NCI-H82 (cell line): ENCODE measurements at regions not wholly inside any gene's neighbourhood (a gene's known extent, or its start where the extent isn't known, plus 50 kb on each side); places are given as distances from the start of the nearest gene placed in this dataset.
A peak's percentile ranks its signal among the peaks of the same experiment; 100 is the strongest.

Experiments
- DNase-seq: peaks from one replicate; lab custom pipeline; 2025; lab: John Stamatoyannopoulos, UW

- DNase-seq: no peak
Observed at GRCh38 chr2:12315224-12315623, 401.5 kb upstream of the TRIB2 start.

DNA sequence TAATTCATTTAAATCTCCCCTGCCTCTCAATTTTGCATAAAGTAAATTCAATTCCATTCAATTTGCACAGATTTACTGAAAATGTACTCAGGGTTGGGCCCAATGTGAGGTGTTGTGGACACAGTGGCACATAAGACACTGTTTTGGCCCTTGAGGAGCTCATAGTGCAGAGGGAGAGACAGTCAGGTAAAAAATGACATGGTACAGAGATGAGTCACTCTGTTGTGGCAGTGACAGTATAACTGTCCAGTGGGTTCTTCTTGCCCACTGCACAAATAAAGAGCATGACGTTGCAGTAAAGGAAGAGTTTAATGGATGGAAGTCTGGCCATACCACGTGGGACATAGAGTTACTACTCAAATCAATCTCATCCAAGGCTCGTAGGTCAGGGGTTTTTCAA is 400.3 kb upstream of the TRIB2 start:
- no peak for DNase-seq

- no peak for DNase-seq
Observed at GRCh38 chr2:12317286-12317685, 399.4 kb upstream of the TRIB2 start.

- no peak for DNase-seq
Observed at GRCh38 chr2:12317814-12318426, 398.8 kb upstream of the TRIB2 start.

DNA sequence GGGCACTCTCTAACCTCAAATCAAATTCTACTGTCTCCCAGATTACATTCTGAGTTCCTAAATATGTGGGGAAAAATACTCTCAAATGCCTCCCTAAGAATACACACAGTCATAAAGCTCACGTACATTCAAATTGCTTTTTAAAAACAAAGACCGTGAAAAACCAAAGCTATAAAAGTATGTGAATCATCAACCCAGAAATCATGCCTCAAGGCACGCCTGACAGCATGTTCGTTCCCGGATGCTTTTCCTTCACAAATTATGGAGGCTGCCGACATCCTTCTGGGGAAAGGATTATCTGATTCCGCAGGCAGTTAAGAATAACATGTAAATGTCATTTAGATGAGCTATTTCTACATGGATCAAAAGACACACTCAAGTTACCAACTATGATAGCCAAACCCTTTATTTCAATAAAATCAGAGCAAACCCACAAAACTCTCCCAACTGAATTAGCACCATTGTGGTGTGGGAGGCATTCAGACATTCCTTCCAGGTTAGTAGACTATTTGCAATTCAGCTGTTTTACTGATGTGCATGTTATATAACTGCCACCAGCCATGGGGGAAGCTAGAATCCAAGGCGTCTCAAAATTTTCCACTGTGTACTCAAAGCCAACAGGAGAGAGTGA is 398.2 kb upstream of the TRIB2 start:
- DNase-seq: no peak

DNA sequence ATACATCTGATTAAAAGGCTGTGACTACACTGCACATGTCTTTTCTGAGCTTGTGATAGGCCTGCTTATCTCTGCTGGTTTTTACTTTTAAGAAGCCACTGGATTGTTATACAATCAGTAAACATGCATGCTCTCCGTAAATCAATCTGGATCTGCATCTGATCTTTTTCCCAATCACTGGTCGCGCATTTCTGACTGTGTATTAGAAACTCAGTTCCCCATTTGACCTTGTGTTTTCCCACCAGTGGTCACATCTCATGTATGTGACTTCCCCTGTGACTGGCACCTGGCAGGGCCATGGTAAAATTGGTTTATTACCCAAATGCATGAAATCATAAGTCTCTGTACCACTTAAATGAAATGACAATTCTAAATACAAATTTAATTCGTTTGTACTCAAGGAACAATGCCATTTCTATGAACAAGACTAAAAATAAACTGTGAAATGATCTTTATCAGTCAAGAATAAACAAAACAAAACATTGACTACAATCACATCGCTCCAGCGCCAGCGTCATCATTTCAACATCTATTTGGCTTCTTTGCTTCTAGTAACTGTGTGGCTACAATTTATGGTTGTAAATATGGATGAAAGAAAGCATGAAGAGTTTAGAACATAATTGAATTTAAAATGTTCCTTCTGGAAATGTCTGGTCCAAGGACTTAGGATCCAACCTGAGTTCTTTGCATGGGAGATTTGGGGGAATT is 396.6 kb upstream of the TRIB2 start:
- no peak for DNase-seq

DNA sequence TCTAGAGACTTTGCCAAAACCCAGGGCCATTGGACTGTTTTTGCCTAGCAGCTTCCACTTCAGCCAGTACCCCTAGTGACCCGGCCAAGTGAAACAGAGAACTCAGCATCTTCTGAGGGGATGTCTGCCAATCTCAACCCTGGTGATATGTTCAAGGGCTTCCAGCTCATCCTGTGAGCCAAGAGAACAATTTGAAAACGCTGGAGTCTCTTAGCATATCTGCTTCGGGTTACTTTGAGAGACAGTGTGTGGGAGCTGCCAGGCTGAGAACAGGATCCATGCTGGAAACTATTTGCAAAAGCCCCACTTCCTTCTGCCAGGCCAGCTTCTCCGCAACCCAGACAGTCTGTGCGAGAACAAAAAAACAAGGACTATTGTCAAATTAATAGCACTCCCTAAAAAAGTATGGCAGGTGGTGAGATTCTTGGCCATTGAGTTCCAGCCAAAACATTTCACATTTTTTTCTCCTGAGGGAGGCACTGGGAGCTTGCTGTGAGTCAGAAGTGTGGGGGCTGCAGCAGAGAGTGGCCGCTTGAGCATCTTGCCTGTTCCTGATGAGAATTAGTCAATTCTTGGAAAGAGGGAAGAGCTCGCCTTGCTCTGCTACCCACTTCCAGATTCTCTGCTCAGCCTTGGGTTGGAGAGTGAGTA is 395.6 kb upstream of the TRIB2 start:
- no peak for DNase-seq

DNA sequence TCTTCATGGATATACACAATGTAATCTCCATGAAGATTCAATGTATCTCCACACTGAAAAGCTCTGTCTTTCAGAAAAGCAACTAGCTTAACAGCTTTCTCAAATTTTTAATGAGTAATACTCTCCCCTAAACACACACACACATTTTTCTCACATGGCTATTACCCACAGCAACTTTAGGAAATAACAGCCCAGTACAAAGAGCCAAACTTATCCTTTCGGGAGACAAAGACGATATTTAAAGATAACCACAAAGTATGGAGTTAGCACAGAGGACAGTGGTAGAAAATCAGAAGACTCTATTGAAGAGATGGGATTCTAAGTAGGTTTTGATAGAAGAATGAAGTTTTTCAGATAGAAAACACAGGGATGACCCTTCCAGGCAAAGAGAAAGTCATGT is 394.9 kb upstream of the TRIB2 start:
- DNase-seq: no peak

- no peak for DNase-seq
Observed at GRCh38 chr2:12325806-12326205, 390.9 kb upstream of the TRIB2 start.

GRCh38 chr2:12326449-12327190 is 390.1 kb upstream of the TRIB2 start:
- DNase-seq: peak; percentile 52

GRCh38 chr2:12330916-12331315 is 385.8 kb upstream of the TRIB2 start:
- no peak for DNase-seq

- no peak for DNase-seq
Observed at GRCh38 chr2:12331698-12332097, 385.0 kb upstream of the TRIB2 start.

DNA sequence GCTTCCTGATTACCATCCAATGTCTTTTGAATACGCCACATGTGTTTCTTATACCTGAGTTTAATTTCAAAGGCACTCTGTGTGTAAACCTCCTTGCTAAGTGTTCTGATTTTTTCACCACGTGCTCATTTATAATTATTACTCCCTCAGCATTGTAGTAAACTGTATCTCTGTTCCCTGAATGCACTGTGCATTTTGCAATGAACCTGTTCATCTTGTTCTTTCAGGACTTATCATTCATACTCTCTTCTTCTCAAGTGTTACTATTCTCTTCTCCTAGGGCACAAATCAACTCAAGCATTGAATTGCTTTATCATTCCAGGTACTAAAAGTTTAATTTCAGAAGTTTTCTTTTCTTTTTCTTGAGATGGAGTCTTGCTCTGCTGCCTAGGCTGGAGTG is 383.4 kb upstream of the TRIB2 start:
- DNase-seq: no peak

DNA sequence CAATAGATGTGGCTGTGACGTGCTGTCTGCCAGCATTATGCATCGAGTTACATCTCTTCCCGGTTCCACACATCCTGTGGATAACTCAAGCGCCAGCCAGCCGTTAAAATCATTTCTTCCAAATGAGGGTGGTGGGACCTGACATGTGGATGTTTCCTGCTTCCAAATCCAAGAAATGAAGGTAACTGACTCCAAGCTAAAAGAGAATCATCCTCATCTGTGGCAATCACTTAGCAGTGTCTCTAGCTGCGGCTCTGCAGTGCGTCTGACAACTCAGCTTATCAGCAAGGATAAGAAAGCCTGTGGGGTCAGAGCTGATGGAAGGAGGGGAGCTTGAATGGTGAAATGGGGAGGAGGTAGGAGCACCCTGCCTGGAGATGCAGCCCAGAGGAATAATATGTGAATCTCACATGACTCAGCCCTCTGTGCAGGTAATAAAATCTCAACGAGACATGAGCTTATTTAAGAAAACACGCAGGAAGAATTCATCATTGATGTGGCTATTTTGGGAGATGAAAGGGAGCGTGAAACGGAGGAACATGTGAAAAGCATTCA is 382.2 kb upstream of the TRIB2 start:
- DNase-seq: no peak

DNA sequence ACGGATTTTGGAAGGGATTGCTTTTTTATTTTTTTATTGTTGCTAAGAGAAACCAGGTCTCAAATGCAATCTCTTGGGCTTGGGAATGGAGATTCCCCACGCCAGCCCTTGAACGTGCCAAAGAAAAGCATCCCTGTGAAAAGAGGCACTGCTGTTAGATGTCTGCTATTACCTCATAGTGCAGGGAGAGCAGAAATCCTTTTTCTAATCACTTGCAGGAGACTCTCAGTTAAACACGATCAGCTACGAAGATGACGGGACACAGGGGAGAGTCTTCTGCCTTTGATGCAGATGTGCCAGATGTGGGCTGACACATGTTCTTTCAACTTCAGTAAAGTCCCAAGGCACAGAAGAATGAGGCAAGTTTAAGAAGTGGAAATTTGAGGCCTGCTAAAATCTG is 381.6 kb upstream of the TRIB2 start:
- no peak for DNase-seq

DNA sequence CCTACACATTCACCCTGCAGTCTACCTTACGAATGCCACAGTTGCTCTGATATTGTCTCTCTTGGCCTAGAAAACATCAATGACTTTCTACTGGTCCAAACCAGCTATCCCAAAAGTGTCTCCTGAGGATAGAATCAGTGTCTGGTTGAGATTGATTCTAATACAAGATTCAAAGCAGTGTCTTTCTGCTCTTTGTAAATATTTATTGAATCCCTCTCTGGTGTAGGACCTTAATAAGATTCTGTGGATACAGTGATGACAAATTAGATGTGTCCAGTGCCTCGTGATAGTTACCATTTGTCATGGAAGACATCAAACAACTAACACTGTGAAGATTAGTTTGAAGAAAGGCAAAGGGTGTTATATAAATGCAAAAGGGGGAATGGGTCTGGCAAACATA is 380.7 kb upstream of the TRIB2 start:
- DNase-seq: no peak

- DNase-seq: no peak
Observed at GRCh38 chr2:12338946-12339697, 377.6 kb upstream of the TRIB2 start.

GRCh38 chr2:12340164-12340563 is 376.6 kb upstream of the TRIB2 start:
- no peak for DNase-seq

DNA sequence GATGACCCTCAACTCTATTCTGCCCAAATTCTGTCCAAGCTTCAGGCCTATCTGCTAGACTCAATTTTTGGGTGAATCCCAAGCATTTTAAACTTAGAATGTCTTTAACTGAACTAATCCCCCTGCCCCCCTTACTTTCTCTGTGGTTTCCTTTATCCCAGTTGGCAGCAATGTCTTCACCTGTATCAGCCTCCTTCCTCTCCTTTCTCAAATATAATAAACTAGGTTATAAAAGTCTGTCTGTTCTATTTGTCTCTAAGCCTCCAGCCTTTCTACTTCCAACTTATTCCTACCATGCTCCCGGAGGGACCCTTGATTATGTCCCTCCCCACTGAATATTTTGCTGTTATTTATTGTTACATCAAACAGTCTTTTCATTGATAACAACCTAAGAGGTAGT is 375.5 kb upstream of the TRIB2 start:
- no peak for DNase-seq

GRCh38 chr2:12341920-12342319 is 374.8 kb upstream of the TRIB2 start:
- DNase-seq: no peak

DNA sequence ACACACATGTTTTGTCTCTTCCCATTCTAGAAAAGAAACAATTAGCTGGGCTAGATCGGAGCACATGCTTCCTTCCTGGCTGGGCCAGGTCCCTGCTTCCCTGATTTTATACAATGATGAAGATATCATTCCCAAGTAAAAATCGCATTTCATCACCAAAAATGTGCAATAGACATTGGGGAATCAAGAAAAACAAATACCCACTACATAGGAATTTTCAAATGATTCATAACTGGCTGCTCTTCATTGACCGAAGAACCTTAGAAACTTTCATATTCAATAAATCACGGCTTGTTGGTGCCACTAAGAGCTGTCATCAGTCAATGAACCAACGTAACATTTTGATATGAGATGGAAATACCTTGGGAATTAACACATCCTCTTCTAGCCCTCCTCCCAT is 373.6 kb upstream of the TRIB2 start:
- no peak for DNase-seq
